ENCODE measurements at regions not wholly inside any gene's neighbourhood (a gene's known extent, or its start where the extent isn't known, plus 50 kb on each side); places are given as distances from the start of the nearest gene placed in this dataset.

GRCh38 chr10:44779511-44779910 lies 131.6 kb upstream of the TMEM72 start:
- Histone ChIP-seq H3K4me1 (ENCODE audit: control insufficient read depth in 5 of 5, insufficient read depth in 5 of 5, low read length in 5 of 5) (peaks cover 0 to 21% (median 9%) of the 10 kb centered on the region in 5 donors), H3K9ac (ENCODE audit: low read length in 5 of 5) (no peak overlapping the region), H3K9me3 (ENCODE audit: control insufficient read depth in 5 of 5, low read length in 5 of 5) (no peaks in the 10 kb centered on the region), H3K36me3 (ENCODE audit: control insufficient read depth in 5 of 5, insufficient read depth in 5 of 5, low read length in 5 of 5) (no peaks in the 10 kb centered on the region), H3K4me3 (ENCODE audit: low read depth in 1 of 5, low read length in 5 of 5) (no peak overlapping the region), H3K27me3 (ENCODE audit: control insufficient read depth in 5 of 5, insufficient read depth in 4 of 5, low read length in 5 of 5) (peaks cover 0 to 3% (median 0%) of the 10 kb centered on the region in 5 donors), H3K27ac (ENCODE audit: low read depth, low read length) (no peak overlapping the region)

GRCh38 chr10:44780426-44780825 lies 130.7 kb upstream of the TMEM72 start:
- H3K4me3 ChIP-seq (ENCODE audit: low read depth in 1 of 5, low read length in 5 of 5), result no peak overlapping the region
- H3K36me3 ChIP-seq (ENCODE audit: control insufficient read depth in 5 of 5, insufficient read depth in 5 of 5, low read length in 5 of 5), result no peaks in the 10 kb centered on the region
- no peaks in the 10 kb centered on the region for H3K9me3 ChIP-seq (ENCODE audit: control insufficient read depth in 5 of 5, low read length in 5 of 5)
- H3K27me3 ChIP-seq (ENCODE audit: control insufficient read depth in 5 of 5, insufficient read depth in 4 of 5, low read length in 5 of 5), result peaks cover 0 to 3% (median 0%) of the 10 kb centered on the region in 5 donors
- peaks cover 0 to 14% (median 9%) of the 10 kb centered on the region in 5 donors for H3K4me1 ChIP-seq (ENCODE audit: control insufficient read depth in 5 of 5, insufficient read depth in 5 of 5, low read length in 5 of 5)
- H3K9ac ChIP-seq (ENCODE audit: low read length in 5 of 5), result no peak overlapping the region
- H3K27ac ChIP-seq (ENCODE audit: low read depth, low read length), result no peak overlapping the region

GRCh38 chr10:44781131-44781530 lies 130.0 kb upstream of the TMEM72 start:
- no peak overlapping the region for H3K9ac ChIP-seq (ENCODE audit: low read length in 5 of 5)
- peaks cover 0 to 14% (median 9%) of the 10 kb centered on the region in 5 donors for H3K4me1 ChIP-seq (ENCODE audit: control insufficient read depth in 5 of 5, insufficient read depth in 5 of 5, low read length in 5 of 5)
- H3K4me3 ChIP-seq (ENCODE audit: low read depth in 1 of 5, low read length in 5 of 5), result no peak overlapping the region
- H3K27me3 ChIP-seq (ENCODE audit: control insufficient read depth in 5 of 5, insufficient read depth in 4 of 5, low read length in 5 of 5), result peaks cover 0 to 3% (median 0%) of the 10 kb centered on the region in 5 donors
- no peak overlapping the region for H3K27ac ChIP-seq (ENCODE audit: low read depth, low read length)
- H3K36me3 ChIP-seq (ENCODE audit: control insufficient read depth in 5 of 5, insufficient read depth in 5 of 5, low read length in 5 of 5), result no peaks in the 10 kb centered on the region
- no peaks in the 10 kb centered on the region for H3K9me3 ChIP-seq (ENCODE audit: control insufficient read depth in 5 of 5, low read length in 5 of 5)

DNA sequence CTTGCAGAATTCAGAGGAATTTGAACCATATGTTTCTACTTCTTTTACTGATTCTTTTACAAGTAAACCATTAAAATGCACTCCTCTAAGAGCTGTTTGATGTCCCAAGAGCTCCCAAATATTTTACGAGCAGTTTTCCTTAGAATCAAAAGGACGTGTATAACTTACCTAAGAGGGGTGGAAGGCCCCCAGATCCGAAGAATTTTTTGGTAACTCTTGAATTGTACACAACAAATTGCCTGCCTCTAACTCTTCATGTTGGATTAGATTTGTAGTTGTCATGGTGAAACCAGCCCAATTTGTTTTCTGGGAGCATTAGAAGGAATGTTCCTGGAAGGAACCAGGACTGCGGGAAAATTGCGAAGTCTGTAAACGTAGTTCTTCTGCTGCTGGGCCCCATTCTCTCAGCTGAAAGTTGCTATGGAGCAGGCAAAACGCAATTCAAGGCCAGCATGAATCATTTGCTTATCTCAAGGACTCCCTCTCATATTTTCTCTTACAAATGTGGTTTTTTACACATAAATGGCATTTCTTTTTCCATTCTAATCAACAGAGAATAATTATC lies 124.8 kb upstream of the TMEM72 start:
- Histone ChIP-seq H3K36me3 (ENCODE audit: control insufficient read depth in 5 of 5, insufficient read depth in 5 of 5, low read length in 5 of 5) (no peaks in the 10 kb centered on the region), H3K9ac (ENCODE audit: low read length in 5 of 5) (no peak overlapping the region), H3K4me3 (ENCODE audit: low read depth in 1 of 5, low read length in 5 of 5) (no peak overlapping the region), H3K27ac (ENCODE audit: low read depth, low read length) (no peak overlapping the region), H3K9me3 (ENCODE audit: control insufficient read depth in 5 of 5, low read length in 5 of 5) (no peaks in the 10 kb centered on the region), H3K27me3 (ENCODE audit: control insufficient read depth in 5 of 5, insufficient read depth in 4 of 5, low read length in 5 of 5) (no peaks in the 10 kb centered on the region), H3K4me1 (ENCODE audit: control insufficient read depth in 5 of 5, insufficient read depth in 5 of 5, low read length in 5 of 5) (no peaks in the 10 kb centered on the region)

GRCh38 chr10:44787480-44788075 lies 123.6 kb upstream of the TMEM72 start:
- Histone ChIP-seq H3K27me3 (ENCODE audit: control insufficient read depth in 5 of 5, insufficient read depth in 4 of 5, low read length in 5 of 5) (no peaks in the 10 kb centered on the region), H3K27ac (ENCODE audit: low read depth, low read length) (no peak overlapping the region), H3K4me3 (ENCODE audit: low read depth in 1 of 5, low read length in 5 of 5) (no peak overlapping the region), H3K36me3 (ENCODE audit: control insufficient read depth in 5 of 5, insufficient read depth in 5 of 5, low read length in 5 of 5) (no peaks in the 10 kb centered on the region), H3K4me1 (ENCODE audit: control insufficient read depth in 5 of 5, insufficient read depth in 5 of 5, low read length in 5 of 5) (no peaks in the 10 kb centered on the region), H3K9me3 (ENCODE audit: control insufficient read depth in 5 of 5, low read length in 5 of 5) (no peaks in the 10 kb centered on the region), H3K9ac (ENCODE audit: low read length in 5 of 5) (no peak overlapping the region)

DNA sequence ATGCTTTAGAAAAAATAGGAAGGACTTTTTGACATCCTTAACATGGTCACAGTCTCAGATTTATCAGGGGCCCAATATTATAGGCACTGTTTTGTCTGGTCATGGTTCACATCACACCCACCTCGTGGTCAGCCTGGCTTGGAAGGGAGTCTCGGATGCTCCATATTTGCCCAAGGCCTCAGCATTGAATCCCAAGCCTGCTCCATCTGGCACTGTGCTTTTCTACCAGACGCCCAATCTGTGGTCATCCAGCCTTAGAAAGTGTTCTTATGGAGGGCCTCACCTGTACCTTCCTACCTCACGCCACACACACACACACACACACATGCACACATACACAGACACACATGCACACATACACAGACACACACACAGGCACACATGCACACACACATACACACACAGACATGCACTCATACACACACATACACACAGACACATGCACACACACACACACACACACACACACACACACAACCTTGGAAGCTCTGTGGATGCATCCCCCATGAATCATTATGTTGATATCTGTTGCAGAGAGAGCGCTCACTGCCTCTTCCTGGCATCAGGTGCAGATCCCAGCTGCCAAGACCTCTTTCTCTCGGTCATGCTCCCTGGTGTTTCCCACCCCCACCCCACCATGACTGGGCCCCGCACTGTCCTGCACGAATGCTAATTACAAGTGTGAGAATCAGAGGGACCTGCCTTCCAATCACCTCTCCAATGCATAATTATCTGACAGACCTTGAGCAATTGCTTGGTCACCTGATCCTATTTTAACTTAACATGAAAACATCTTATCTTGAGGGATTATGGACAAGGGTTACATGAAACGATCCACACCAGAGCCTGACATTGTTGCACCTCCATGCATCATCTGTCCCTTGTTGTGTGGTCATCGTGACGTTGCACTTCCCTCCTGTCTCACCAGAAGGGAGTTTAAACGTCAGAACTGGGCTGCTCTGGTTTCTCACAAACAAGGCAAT lies 122.7 kb upstream of the TMEM72 start:
- Histone ChIP-seq H3K36me3 (ENCODE audit: control insufficient read depth in 5 of 5, insufficient read depth in 5 of 5, low read length in 5 of 5) (no peaks in the 10 kb centered on the region), H3K9me3 (ENCODE audit: control insufficient read depth in 5 of 5, low read length in 5 of 5) (no peaks in the 10 kb centered on the region), H3K27me3 (ENCODE audit: control insufficient read depth in 5 of 5, insufficient read depth in 4 of 5, low read length in 5 of 5) (no peaks in the 10 kb centered on the region), H3K4me3 (ENCODE audit: low read depth in 1 of 5, low read length in 5 of 5) (no peak overlapping the region), H3K4me1 (ENCODE audit: control insufficient read depth in 5 of 5, insufficient read depth in 5 of 5, low read length in 5 of 5) (no peaks in the 10 kb centered on the region), H3K27ac (ENCODE audit: low read depth, low read length) (no peak overlapping the region), H3K9ac (ENCODE audit: low read length in 5 of 5) (no peak overlapping the region)

GRCh38 chr10:44792119-44792775 lies 118.9 kb upstream of the TMEM72 start:
- H3K27ac ChIP-seq (ENCODE audit: low read depth, low read length), result no peak overlapping the region
- no peak overlapping the region for H3K4me3 ChIP-seq (ENCODE audit: low read depth in 1 of 5, low read length in 5 of 5)
- no peaks in the 10 kb centered on the region for H3K9me3 ChIP-seq (ENCODE audit: control insufficient read depth in 5 of 5, low read length in 5 of 5)
- no peak overlapping the region for H3K9ac ChIP-seq (ENCODE audit: low read length in 5 of 5)
- no peaks in the 10 kb centered on the region for H3K36me3 ChIP-seq (ENCODE audit: control insufficient read depth in 5 of 5, insufficient read depth in 5 of 5, low read length in 5 of 5)
- H3K27me3 ChIP-seq (ENCODE audit: control insufficient read depth in 5 of 5, insufficient read depth in 4 of 5, low read length in 5 of 5), result no peaks in the 10 kb centered on the region
- no peaks in the 10 kb centered on the region for H3K4me1 ChIP-seq (ENCODE audit: control insufficient read depth in 5 of 5, insufficient read depth in 5 of 5, low read length in 5 of 5)

DNA sequence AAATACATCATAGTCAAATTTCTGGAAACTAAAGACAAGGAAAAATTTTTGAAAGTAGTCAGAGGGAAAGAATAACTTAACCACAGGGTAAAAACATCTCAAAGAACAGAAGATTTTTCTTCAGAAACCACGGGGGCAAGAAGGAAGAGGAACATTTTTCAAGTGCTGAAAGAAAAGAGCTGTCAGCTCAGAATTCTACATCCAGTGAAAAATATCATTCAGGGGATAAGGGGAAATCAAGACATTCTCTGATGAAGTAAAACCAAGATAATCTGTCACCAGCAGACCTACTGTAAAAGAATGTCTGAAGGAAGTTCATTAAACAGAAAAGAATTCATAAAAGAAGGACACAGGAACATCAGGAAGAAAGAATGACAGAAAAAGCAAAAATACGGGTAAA lies 111.2 kb upstream of the TMEM72 start:
- no peaks in the 10 kb centered on the region for H3K27me3 ChIP-seq (ENCODE audit: control insufficient read depth in 5 of 5, insufficient read depth in 4 of 5, low read length in 5 of 5)
- no peak overlapping the region for H3K27ac ChIP-seq (ENCODE audit: low read depth, low read length)
- no peak overlapping the region for H3K9ac ChIP-seq (ENCODE audit: low read length in 5 of 5)
- H3K4me1 ChIP-seq (ENCODE audit: control insufficient read depth in 5 of 5, insufficient read depth in 5 of 5, low read length in 5 of 5), result peaks cover 0 to 8% (median 6%) of the 10 kb centered on the region in 5 donors
- H3K4me3 ChIP-seq (ENCODE audit: low read depth in 1 of 5, low read length in 5 of 5), result no peak overlapping the region
- H3K9me3 ChIP-seq (ENCODE audit: control insufficient read depth in 5 of 5, low read length in 5 of 5), result no peaks in the 10 kb centered on the region
- no peaks in the 10 kb centered on the region for H3K36me3 ChIP-seq (ENCODE audit: control insufficient read depth in 5 of 5, insufficient read depth in 5 of 5, low read length in 5 of 5)

- H3K27ac ChIP-seq (ENCODE audit: low read depth, low read length), result no peak overlapping the region
- H3K9ac ChIP-seq (ENCODE audit: low read length in 5 of 5), result no peak overlapping the region
These were observed 109.5 kb upstream of the TMEM72 start for GRCh38 chr10:44801383-44802327.

More at GRCh38 chr10:44801383-44802327, 109.5 kb upstream of the TMEM72 start:
- Histone ChIP-seq H3K4me1 (ENCODE audit: control insufficient read depth in 5 of 5, insufficient read depth in 5 of 5, low read length in 5 of 5) (peaks cover 0 to 18% (median 16%) of the 10 kb centered on the region in 5 donors), H3K4me3 (ENCODE audit: low read depth in 1 of 5, low read length in 5 of 5) (no peak overlapping the region), H3K27me3 (ENCODE audit: control insufficient read depth in 5 of 5, insufficient read depth in 4 of 5, low read length in 5 of 5) (no peaks in the 10 kb centered on the region), H3K9me3 (ENCODE audit: control insufficient read depth in 5 of 5, low read length in 5 of 5) (no peaks in the 10 kb centered on the region), H3K36me3 (ENCODE audit: control insufficient read depth in 5 of 5, insufficient read depth in 5 of 5, low read length in 5 of 5) (no peaks in the 10 kb centered on the region)
